Left kidney (tissue), 1 donor: ENCODE measurements at regions not wholly inside any gene's neighbourhood (a gene's known extent, or its start where the extent isn't known, plus 50 kb on each side); places are given as distances from the start of the nearest gene placed in this dataset.

Source experiments
- DNase-seq: peaks from one replicate; pipeline ENCODE4 v3.0.0-alpha.2; 2013

DNA sequence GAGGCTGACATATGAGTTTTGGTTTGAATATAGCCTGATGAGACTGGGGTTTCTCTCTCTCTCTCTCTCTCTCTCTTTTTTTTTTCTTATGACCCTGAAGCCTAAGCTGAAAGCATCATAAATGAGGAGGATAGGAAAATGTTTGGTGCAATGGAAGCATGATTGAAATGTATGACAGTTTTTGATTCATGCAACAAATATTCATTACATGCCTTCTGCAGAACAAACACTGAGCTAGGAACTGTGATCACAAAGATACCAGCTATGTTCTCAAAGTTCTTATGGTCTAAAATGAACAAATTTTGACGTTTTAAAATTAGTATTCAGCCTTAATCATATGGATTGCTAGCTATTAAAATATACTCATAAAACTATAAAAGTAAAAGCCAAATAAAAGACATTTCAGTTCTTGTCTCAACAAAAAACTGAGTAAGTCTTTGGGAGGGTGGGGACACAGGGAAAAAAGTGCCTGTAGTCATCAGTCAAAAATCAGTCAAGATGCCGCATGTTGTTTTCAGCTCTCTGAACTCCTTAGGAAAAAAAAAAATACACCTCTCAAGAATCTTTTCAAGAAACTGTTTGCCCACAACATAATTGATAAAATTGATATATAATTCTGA is 57.2 kb downstream of the NKX6-1 start:
- no peak for DNase-seq

GRCh38 chr4:84439996-84440395 is 59.1 kb downstream of the NKX6-1 start:
- no peak for DNase-seq

- no peak for DNase-seq
Observed at GRCh38 chr4:84436812-84437211, 62.3 kb downstream of the NKX6-1 start.

GRCh38 chr4:84434344-84434743 is 64.7 kb downstream of the NKX6-1 start:
- no peak for DNase-seq

DNA sequence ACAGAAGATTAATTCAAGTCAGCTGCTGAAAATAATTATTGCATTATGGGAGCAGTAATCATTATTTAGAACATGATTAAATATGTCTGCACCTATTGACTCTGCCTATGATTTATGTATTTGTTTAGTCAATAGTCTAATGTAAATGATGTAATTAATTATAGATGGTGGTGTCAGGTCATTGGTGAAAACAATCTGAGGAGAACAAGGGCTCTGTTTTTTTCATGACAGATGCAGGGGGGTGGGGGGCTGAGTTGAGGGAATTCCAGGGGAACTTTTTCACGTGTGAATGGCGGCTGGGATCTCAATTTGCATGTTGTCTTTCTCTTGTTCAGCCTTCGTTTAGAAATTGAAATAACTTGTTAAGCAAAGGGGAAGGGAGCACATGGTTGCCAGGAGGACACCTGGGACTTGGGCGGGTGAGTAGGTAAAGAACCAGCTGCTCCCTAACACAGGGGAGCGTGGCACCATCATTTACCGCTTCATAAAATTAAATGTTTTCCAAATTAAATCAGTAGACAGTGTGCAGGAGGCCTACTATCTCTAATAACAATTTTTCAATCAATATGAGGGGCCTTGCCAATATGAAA is 65.4 kb downstream of the NKX6-1 start:
- no peak for DNase-seq

DNA sequence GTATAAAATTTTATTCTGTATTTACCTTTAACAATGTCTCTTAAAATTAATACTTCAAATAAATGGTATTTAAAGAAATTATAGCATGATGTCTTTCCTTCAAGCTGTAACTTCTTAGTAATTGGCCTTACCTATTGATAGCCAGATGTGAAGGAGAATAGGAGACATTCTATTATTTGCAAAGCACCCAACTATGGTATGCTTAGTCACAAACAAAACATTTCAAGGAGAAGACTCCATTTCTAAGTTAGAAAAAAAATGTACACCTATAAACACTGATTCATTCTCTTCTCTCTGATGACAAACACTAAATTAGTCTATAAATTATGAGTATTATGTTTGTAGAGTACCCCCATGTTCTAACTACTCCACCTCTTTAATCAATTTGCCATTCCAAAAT is 66.4 kb downstream of the NKX6-1 start:
- DNase-seq, result no peak

DNA sequence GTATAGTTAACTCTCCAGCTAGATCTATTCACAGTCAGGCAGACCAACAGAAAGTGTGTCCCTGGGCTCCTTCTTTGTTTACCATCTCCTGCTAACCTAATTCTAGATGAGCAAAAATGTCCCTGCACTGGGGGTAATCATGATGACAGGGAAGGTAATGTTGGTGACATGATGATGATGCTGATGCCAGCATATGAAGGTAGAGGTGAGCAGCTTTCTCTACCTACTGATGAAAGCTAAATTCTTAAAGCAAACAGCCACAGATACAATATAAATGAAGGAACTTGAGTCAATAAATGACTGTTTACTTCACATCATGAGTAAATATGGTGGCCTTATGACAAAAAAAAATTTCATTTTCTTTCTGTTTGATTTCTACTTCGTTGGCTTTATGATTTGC is 78.5 kb downstream of the NKX6-1 start:
- no peak for DNase-seq

- peak; percentile 32 for DNase-seq
Observed at GRCh38 chr4:84419201-84419600, 79.9 kb downstream of the NKX6-1 start.

DNA sequence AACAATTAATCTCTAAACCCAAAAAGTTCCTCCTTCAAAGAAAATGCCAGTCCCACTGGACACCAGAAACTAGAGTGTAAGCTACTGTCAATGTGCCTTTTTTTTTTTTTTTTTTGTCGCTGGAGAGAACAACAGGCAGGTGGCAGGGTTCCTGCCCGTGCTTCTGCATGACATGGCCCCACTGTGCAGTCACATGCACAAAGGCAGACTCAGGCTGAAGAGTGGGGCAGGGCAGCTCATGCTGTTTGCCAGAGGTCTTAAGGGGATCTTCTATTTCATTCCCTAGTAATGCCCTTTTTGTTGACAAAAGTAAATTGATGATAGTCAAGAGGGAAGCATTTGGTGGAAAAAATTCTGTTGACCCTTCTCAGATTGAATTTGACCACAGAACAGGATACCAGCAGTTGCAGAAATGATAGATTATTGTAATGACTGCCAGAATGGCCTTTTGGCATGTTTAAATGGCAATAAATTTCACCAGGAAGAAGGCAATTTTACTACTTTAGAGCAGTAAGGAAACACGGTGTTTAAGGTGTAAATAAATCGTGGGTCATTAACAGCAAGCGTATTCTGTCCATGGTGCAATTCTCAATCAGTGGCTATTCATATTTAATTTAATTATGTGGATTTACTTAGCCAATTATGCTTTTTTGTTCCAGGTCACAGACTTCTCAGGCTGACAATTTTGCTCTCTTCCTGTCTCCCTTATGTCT is 80.9 kb downstream of the NKX6-1 start:
- peak; percentile 26 for DNase-seq

DNA sequence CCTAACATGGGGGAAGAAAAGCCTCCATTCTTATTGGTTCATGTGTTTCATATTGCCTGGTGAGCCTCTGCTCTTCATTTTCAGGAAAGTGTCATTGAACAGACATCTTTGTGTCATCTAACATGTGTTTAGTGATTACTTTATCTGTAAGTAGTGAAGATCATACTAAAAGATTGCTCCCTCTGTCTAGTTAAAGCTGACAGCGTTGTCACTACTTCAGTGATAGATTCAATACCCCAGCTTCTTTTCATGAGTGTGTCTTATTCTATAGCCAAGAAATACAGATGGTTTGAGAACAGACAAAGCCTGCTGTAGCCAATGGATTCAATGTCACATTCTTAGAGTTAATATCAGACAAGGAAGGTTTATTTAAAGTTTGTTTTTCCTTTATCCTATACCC is 85.1 kb downstream of the NKX6-1 start:
- DNase-seq, result no peak

GRCh38 chr4:84413480-84413879 is 85.6 kb downstream of the NKX6-1 start:
- DNase-seq, result no peak

DNA sequence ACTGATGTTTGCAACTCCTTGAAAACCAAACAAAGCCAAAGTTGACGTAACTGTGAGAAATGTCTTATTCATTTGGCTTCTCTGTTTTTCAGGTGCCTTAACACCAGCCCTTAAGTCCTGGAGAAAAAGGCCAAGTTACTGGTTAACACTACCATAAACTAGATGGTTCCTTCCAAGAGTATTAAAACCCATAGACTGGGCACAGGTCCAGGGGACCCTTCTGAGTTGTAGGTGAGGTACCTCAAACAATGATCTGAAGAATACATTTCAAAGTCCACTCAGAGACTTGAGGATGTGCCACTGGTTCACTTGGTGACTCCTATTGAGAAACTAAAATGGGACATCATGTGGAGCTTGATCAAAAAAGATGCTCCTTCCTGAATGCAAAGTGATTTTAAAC is 87.0 kb downstream of the NKX6-1 start:
- no peak for DNase-seq

- no peak for DNase-seq
Observed at GRCh38 chr4:84407554-84408407, 91.3 kb downstream of the NKX6-1 start.

- no peak for DNase-seq
Observed at GRCh38 chr4:84403656-84404055, 95.4 kb downstream of the NKX6-1 start.

GRCh38 chr4:84401701-84402306 is 97.3 kb downstream of the NKX6-1 start:
- DNase-seq, result peak; percentile 36

GRCh38 chr4:84394386-84394785 is 104.7 kb downstream of the NKX6-1 start:
- DNase-seq, result no peak

GRCh38 chr4:84392951-84393590 is 106.0 kb downstream of the NKX6-1 start:
- DNase-seq, result no peak

DNA sequence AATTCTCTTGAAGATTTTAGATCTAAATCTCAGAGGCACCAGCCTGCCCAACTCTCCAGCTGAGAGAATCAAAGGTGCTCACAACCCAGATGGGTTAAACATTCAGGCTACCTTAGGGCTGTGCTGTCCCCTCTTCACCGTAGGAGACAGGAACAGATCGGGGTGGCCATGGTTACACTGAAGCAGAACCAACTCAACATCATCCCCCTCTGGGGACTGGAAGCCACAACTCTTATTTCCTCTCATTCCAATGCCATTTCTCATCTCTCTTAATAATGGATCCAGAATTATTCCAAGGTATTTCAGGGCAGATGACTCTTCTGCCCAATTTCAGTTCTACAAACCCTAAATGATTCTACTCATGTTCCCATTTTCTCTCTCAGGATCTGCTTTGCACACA is 109.7 kb downstream of the NKX6-1 start:
- no peak for DNase-seq

- DNase-seq, result no peak
Observed at GRCh38 chr4:84385203-84385602, 113.9 kb downstream of the NKX6-1 start.

GRCh38 chr4:84384801-84385200 is 114.3 kb downstream of the NKX6-1 start:
- DNase-seq, result no peak

DNA sequence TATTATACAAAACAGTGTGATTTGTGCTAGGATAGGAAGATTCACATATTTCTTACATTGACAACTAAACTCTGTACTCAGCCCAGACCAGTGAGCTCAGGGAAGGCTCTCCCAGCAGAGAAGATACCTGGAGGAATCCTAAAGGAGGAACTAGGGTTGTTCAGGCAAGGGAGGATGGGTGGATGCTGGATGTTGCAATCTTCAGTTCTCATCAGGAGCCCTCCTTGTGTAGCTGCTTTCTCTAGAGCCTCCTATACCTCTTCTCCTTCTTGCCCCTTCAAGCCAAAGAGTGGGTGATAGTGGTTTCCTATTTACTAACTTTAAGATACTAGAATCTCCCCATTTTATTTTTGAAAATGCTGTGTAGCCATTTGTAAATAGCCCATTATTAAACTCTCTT is 117.3 kb downstream of the NKX6-1 start:
- DNase-seq, result no peak
